Aorta (tissue), 5 donors: ENCODE measurements at regions not wholly inside any gene's neighbourhood (a gene's known extent, or its start where the extent isn't known, plus 50 kb on each side); places are given as distances from the start of the nearest gene placed in this dataset.

ENCODE experiments used
- ATAC-seq: fragments of 200-7000 bp; cut with Tn5 transposase; one replicate; pipeline ENCODE4 v1.9.1; 2022; ENCODE audit warnings: moderate library complexity; ENCODE audit not compliant: low FRiP score
- DNase-seq, 2 donors: peaks; one replicate each; pipeline ENCODE4 v3.0.0-alpha.2; 2020
- H3K27ac ChIP-seq, 2 donors: one replicate each; pipeline ENCODE4 v1.5.1; 2013; ENCODE audit warnings: low read length in 2 of 2, mild to moderate bottlenecking in 2 of 2, moderate library complexity in 2 of 2, control low read depth in 1 of 2, inconsistent platforms in 1 of 2, low read depth in 1 of 2
- H3K27me3 ChIP-seq, 2 donors: one replicate each; pipeline ENCODE4 v1.6.1; 2013; ENCODE audit warnings: control low read depth in 1 of 2, low read length in 1 of 2, mild to moderate bottlenecking in 1 of 2, moderate library complexity in 1 of 2; ENCODE audit not compliant: insufficient read depth in 2 of 2, control insufficient read depth in 1 of 2
- H3K36me3 ChIP-seq, 2 donors: one replicate each; pipeline ENCODE4 v1.6.1; 2013; ENCODE audit warnings: control low read depth in 1 of 2, low read length in 1 of 2, mild to moderate bottlenecking in 1 of 2; ENCODE audit not compliant: insufficient read depth in 2 of 2, control insufficient read depth in 1 of 2
- H3K4me1 ChIP-seq, 2 donors: one replicate each; pipeline ENCODE4 v1.6.1; 2013; ENCODE audit warnings: low read length in 2 of 2, control low read depth in 1 of 2, mild to moderate bottlenecking in 1 of 2, moderate library complexity in 1 of 2; ENCODE audit not compliant: insufficient read depth in 2 of 2, control insufficient read depth in 1 of 2
- H3K4me3 ChIP-seq, 2 donors: one replicate each; pipeline ENCODE4 v1.5.1; 2013; ENCODE audit warnings: low read length in 2 of 2, control low read depth in 1 of 2, mild to moderate bottlenecking in 1 of 2
- H3K9me3 ChIP-seq: one replicate; pipeline ENCODE4 v1.6.1; 2013; ENCODE audit warnings: mild to moderate bottlenecking, low read length; ENCODE audit not compliant: control insufficient read depth
- WGBS, 2 donors: extraction: QIAGEN DNeasy Blood & Tissue Kit; methylation state at CpG; one replicate each; pipeline ENCODE4 v1.1.7; 2013; 5-methylcytosine and 5-hydroxymethylcytosine counted together
- intact Hi-C, 2 donors: fragments of 100-400 bp; cut with DNase I; formaldehyde crosslinking; loops; one replicate each; pipeline versions ENCODE4 v1.14.2 to v1.15.0; 2022
- donor health status: healthy with polysubstance abuse.
- donor health status: Bipolar disorder and iron deficiency.
- donor health status: DM: no; HTN: no; CAD: no.
- donor health status: DM: no; HTN: no; CAD: no.
- donor health status: DM: yes; HTN: yes; CAD: no.

DNA sequence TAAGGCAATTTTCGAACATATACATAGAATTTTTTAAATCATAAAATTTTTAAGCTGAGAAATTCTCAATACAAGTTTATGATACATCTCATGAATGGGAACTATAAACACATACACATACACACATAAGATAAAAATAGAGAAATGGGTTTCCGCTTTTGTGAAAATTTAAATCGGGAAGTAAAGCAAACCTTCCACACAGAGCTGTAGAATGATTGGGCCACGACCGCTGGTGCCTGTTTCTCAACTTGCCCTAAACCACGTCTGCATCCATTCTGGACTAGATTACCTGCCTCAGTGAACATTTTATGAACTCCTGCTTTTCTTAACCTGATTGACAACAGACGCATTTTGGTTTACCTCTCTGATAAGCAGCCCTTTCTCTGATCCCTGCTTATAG lies 264.4 kb downstream of the SKAP2 start:
- no peak overlapping the region for H3K27ac ChIP-seq
- ATAC-seq (no peak), DNase-seq (no peak)
- 91 to 92% methylated on average over 7 of the region's 7 CpGs for WGBS, 2 donors
- no peaks in the 10 kb centered on the region for H3K4me1 ChIP-seq
- H3K27me3 ChIP-seq = no peaks in the 10 kb centered on the region
- intact Hi-C loops = no loop called here
- no peak overlapping the region for H3K4me3 ChIP-seq
- H3K36me3 ChIP-seq = no peaks in the 10 kb centered on the region
- no peaks in the 10 kb centered on the region for H3K9me3 ChIP-seq

DNA sequence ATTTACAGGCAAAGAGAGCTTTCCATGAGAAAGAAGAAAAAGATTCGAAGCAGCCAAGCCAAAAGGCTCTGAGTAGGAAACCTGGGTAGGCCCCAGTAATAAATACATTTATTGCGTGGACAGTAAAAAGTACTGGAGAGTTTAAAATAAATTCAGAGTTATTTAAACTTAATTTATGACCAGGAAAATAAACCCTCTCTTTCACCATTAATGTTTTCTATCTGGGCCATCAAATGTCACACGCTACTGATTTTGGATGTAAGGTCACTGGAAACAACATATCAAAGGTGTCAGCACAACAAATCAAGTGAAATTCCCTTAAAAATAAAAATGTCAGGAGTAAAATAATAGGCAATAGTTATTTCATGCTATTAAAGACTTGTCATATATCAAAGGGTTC lies 264.0 kb downstream of the SKAP2 start:
- no peak for ATAC-seq

DNA sequence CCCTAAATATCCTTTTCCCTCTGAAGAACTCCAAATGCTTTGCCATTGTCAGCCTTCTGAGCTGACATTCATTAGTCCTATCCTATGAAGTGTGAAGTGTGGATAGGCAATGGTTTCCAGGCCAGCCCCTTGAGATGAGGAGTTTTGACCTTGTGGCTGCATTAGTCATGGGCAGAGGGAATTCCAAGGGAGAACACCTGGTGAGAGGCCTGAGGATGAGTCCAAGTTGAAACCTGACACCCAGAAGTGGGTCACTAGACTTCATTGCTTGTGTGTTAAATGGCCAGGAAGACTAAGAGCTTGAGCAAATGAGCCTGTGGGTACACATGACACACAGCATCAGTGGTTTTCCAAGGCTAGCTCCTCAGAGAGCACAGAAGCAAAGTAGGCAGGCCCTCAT lies 260.8 kb downstream of the SKAP2 start:
- no peak overlapping the region for H3K27ac ChIP-seq
- intact Hi-C loops = no loop called here
- H3K9me3 ChIP-seq = no peaks in the 10 kb centered on the region
- DNase-seq (no peak), ATAC-seq (no peak)
- H3K27me3 ChIP-seq = no peaks in the 10 kb centered on the region
- no peak overlapping the region for H3K4me3 ChIP-seq
- no peaks in the 10 kb centered on the region for H3K36me3 ChIP-seq
- no peaks in the 10 kb centered on the region for H3K4me1 ChIP-seq

More for the DNA sequence above, 264.0 kb downstream of the SKAP2 start:
- Histone ChIP-seq H3K27ac (no peak overlapping the region), H3K36me3 (no peaks in the 10 kb centered on the region), H3K4me1 (no peaks in the 10 kb centered on the region), H3K4me3 (no peak overlapping the region), H3K9me3 (no peaks in the 10 kb centered on the region), H3K27me3 (no peaks in the 10 kb centered on the region)
- DNase-seq = no peak
- WGBS, 2 donors = 73 to 76% methylated on average over 3 of the region's 3 CpGs
- intact Hi-C loops = no loop called here

DNA sequence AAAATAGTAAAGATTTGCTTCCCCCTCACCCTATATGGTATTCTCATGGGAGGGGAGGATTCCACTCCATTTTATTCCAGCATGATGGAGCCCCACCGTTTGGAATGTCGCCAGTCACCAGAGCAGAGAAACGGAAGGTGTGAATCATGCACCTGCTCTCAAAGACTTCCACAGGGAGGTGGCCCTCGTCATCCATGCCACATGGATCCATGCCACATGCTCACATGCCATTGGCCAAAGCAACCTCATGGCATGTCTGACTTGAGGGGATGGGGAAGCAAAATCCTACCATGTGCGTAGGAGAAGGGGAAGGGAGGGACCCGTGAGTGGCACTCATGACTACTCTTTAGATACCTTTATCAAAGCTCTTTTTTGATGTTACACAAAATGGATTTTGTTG lies 256.0 kb downstream of the SKAP2 start:
- ATAC-seq = no peak

DNA sequence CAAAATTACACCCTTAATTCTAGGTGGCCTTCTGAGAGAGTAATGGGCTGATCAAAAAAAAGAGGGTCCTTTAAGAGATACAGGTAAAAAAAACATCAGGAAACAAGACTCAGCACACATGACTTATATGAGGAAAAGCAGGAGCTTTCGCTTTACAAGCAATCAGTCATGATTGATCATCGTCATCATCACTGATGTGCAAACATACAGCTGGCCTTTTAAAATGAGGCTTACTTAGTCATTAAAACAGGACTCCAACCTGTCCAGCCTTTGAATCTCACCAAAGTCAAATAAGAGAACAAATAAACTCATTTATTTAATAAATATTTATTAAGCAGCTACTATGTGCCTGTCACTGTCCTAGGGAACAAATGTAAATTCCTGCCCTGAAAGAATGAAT lies 255.3 kb downstream of the SKAP2 start:
- intact Hi-C loops = no loop called here
- Histone ChIP-seq H3K27me3 (no peaks in the 10 kb centered on the region), H3K27ac (no peak overlapping the region), H3K4me3 (no peak overlapping the region), H3K4me1 (no peaks in the 10 kb centered on the region), H3K36me3 (no peaks in the 10 kb centered on the region), H3K9me3 (no peaks in the 10 kb centered on the region)
- no peak for DNase-seq
- no peak for ATAC-seq
- 58 to 70% methylated on average over 2 of the region's 2 CpGs for WGBS, 2 donors

More for the DNA sequence above, 256.0 kb downstream of the SKAP2 start:
- H3K4me1 ChIP-seq = no peaks in the 10 kb centered on the region
- no peaks in the 10 kb centered on the region for H3K36me3 ChIP-seq
- H3K4me3 ChIP-seq = no peak overlapping the region
- intact Hi-C loops = no loop called here
- WGBS, 2 donors = 81 to 85% methylated on average over 6 of the region's 6 CpGs
- no peak overlapping the region for H3K27ac ChIP-seq
- DNase-seq = no peak
- no peaks in the 10 kb centered on the region for H3K9me3 ChIP-seq
- H3K27me3 ChIP-seq = no peaks in the 10 kb centered on the region

DNA sequence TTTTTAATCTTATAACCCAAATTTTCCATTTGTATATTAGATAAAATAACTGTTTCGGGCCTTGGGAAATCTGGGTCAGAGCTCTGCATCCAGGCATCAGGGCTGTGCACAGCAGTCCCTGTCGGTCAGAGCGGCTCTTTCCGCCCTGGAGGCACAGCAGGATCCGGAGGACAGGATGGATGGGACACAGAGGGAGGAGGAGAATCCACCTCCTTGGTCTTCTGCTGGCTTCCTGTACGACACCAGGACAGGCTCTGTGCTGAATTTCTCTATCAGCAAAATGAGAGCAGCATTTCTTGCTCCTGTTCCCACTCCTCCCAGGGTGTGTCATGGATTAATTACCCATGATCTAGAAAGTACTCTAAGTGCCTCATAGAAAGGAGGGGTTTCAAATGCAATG lies 254.9 kb downstream of the SKAP2 start:
- intact Hi-C loops = no loop called here
- Histone ChIP-seq H3K27ac (no peak overlapping the region), H3K9me3 (no peaks in the 10 kb centered on the region), H3K27me3 (no peaks in the 10 kb centered on the region), H3K36me3 (no peaks in the 10 kb centered on the region), H3K4me1 (no peaks in the 10 kb centered on the region), H3K4me3 (no peak overlapping the region)
- 63 to 65% methylated on average over 6 of the region's 6 CpGs for WGBS, 2 donors
- no peak for DNase-seq
- no peak for ATAC-seq

DNA sequence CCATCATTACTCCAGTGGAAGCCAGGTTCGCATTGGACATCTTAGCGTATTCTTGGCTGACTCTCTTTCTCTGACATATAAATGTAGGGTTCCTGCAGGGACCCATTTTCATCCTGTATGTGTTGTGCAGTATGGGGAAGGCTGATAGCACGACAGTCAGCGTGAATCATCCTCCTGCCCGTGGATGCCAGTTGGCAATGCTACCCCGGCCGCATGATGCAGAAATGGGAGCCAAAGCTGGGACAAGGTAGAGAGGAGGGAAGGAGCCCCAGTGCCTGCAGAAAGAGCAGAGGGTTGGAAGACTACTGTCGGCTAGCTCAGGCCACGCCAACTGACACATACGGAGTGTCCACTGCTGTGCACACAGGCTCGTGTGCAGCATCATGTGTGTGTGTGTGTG lies 251.6 kb downstream of the SKAP2 start:
- intact Hi-C loops = no loop called here
- no peaks in the 10 kb centered on the region for H3K9me3 ChIP-seq
- no peak overlapping the region for H3K4me3 ChIP-seq
- no peak overlapping the region for H3K27ac ChIP-seq
- no peaks in the 10 kb centered on the region for H3K27me3 ChIP-seq
- no peaks in the 10 kb centered on the region for H3K4me1 ChIP-seq
- ATAC-seq (no peak), DNase-seq (no peak)
- 92 to 93% methylated on average over 11 of the region's 11 CpGs for WGBS, 2 donors
- no peaks in the 10 kb centered on the region for H3K36me3 ChIP-seq

DNA sequence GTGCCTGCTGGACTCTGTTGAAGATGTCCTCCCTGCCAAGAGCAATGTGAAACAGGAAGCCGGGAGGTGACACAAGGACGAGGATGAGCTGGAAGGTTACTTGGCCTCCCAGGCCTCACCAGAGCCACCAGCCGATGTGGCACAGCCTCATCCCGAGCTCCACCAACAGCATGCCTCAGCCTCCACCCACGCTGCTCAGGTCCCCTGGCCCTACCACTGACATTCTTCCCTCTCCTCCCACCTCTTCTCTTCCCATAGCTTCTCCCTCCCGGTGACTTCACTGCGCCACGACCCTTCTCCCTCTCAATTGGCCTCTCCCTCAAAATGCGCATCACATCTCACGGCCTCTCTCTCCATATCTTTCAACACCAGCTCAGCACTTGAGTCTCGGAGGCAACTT lies 249.9 kb downstream of the SKAP2 start:
- DNase-seq (no peak), ATAC-seq (no peak)
- H3K4me1 ChIP-seq = no peaks in the 10 kb centered on the region
- no peaks in the 10 kb centered on the region for H3K36me3 ChIP-seq
- intact Hi-C loops = no loop called here
- H3K9me3 ChIP-seq = no peaks in the 10 kb centered on the region
- WGBS, 2 donors = 76 to 77% methylated on average over 11 of the region's 11 CpGs
- H3K27ac ChIP-seq = no peak overlapping the region
- no peaks in the 10 kb centered on the region for H3K27me3 ChIP-seq
- no peak overlapping the region for H3K4me3 ChIP-seq

DNA sequence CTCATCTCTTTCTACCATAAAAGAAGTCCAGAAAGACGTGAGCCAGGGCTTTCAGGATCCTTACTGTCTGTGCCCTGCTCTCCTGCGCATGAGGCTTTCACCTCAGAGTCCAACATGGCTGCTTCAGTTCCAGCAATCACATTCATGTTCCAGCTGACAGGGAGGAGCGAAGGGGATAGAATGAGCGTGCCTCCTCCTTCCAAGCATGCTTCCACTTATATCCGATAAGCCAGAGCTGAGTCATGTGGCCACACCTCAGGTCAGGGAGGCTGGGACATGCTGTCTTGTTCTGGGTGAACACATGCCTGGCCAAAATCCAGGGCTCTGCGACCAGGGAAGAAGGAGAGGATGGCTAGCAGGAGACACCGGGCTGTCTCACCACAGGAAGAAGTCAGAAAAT lies 248.2 kb downstream of the SKAP2 start:
- ATAC-seq = no peak
- Histone ChIP-seq H3K4me1 (no peaks in the 10 kb centered on the region), H3K36me3 (no peaks in the 10 kb centered on the region), H3K27ac (no peak overlapping the region), H3K4me3 (no peak overlapping the region), H3K9me3 (no peaks in the 10 kb centered on the region), H3K27me3 (no peaks in the 10 kb centered on the region)
- intact Hi-C loops = no loop called here
- no peak for DNase-seq
- 85 to 87% methylated on average over 7 of the region's 7 CpGs for whole genome bisulfite sequencing, 2 donors
